NOMO-1 (cell line): ENCODE measurements at regions not wholly inside any gene's neighbourhood (a gene's known extent, or its start where the extent isn't known, plus 50 kb on each side); places are given as distances from the start of the nearest gene placed in this dataset.
A peak's percentile ranks its signal among the peaks of the same experiment; 100 is the strongest.

Experiments
- DNase-seq, 2 experiments: peaks; one replicate each; lab custom pipeline; 2025; ENCODE audit not compliant: unreplicated experiment in 2 of 2; lab: John Stamatoyannopoulos, UW

- DNase-seq: no peak
These were observed 462.2 kb downstream of the RASEF start for GRCh38 chr9:82600536-82601292.

- no peak for DNase-seq
These were observed 461.6 kb downstream of the RASEF start for GRCh38 chr9:82601293-82601771.

- DNase-seq: no peak
These were observed 457.8 kb downstream of the RASEF start for GRCh38 chr9:82604947-82605656.

- DNase-seq: no peak
These were observed 457.3 kb downstream of the RASEF start for GRCh38 chr9:82605657-82606031.

- DNase-seq: no peak
These were observed 456.9 kb downstream of the RASEF start for GRCh38 chr9:82606071-82606470.

GRCh38 chr9:82606492-82607382 is 456.2 kb downstream of the RASEF start:
- DNase-seq: peak; percentile 0 to 25

GRCh38 chr9:82608487-82608886 is 454.5 kb downstream of the RASEF start:
- no peak for DNase-seq

GRCh38 chr9:82612942-82613341 is 450.0 kb downstream of the RASEF start:
- no peak for DNase-seq

- no peak for DNase-seq
These were observed 449.4 kb downstream of the RASEF start for GRCh38 chr9:82613498-82613897.

GRCh38 chr9:82616545-82616944 is 446.4 kb downstream of the RASEF start:
- DNase-seq: no peak

- DNase-seq: no peak
These were observed 441.5 kb downstream of the RASEF start for GRCh38 chr9:82621447-82621846.

GRCh38 chr9:82637368-82637767 is 425.6 kb downstream of the RASEF start:
- DNase-seq: no peak

GRCh38 chr9:82645600-82645999 is 417.3 kb downstream of the RASEF start:
- DNase-seq: no peak

- DNase-seq: no peak
These were observed 412.6 kb downstream of the RASEF start for GRCh38 chr9:82650368-82650767.

- DNase-seq: no peak
These were observed 411.5 kb downstream of the RASEF start for GRCh38 chr9:82651474-82651873.

- DNase-seq: no peak
These were observed 397.6 kb downstream of the RASEF start for GRCh38 chr9:82665324-82665723.

- DNase-seq: no peak
These were observed 394.2 kb downstream of the RASEF start for GRCh38 chr9:82668689-82669199.

- no peak for DNase-seq
These were observed 392.9 kb downstream of the RASEF start for GRCh38 chr9:82670000-82670399.

GRCh38 chr9:82670726-82671125 is 392.2 kb downstream of the RASEF start:
- DNase-seq: no peak

- DNase-seq: no peak
These were observed 389.7 kb downstream of the RASEF start for GRCh38 chr9:82673201-82673600.

GRCh38 chr9:82673919-82674318 is 389.0 kb downstream of the RASEF start:
- no peak for DNase-seq
